ENCODE measurements at regions not wholly inside any gene's neighbourhood (a gene's known extent, or its start where the extent isn't known, plus 50 kb on each side); places are given as distances from the start of the nearest gene placed in this dataset.

GRCh38 chr6:160895562-160895961 lies 96.0 kb upstream of the MAP3K4 start:
- Histone ChIP-seq H3K4me1 (ENCODE audit: control insufficient read depth, insufficient read depth, low read length) (no peaks in the 10 kb centered on the region), H3K36me3 (ENCODE audit: control insufficient read depth, insufficient read depth, low read length) (no peaks in the 10 kb centered on the region), H3K27ac (ENCODE audit: low read length) (no peak overlapping the region), H3K27me3 (ENCODE audit: control insufficient read depth, insufficient read depth, low read length) (no peaks in the 10 kb centered on the region), H3K9me3 (ENCODE audit: control insufficient read depth, insufficient read depth, low read length) (no peaks in the 10 kb centered on the region), H3K4me3 (ENCODE audit: low read length) (no peak overlapping the region)
- H3K9me3 Mint-ChIP-seq: no peaks in the 10 kb centered on the region
- no peaks in the 10 kb centered on the region for H3K4me1 Mint-ChIP-seq
- H3K36me3 Mint-ChIP-seq: no peaks in the 10 kb centered on the region
- peaks cover 0 to 11% of the 10 kb centered on the region in 2 donors for H3K27me3 Mint-ChIP-seq (ENCODE audit: low read depth in 2 of 2)
- H3K4me3 Mint-ChIP-seq: no peak overlapping the region
- H3K27ac Mint-ChIP-seq: no peak overlapping the region
- DNase-seq: no peak
- no peak for TF ChIP-seq CTCF (IDR thresholded peaks at IDR 0.05)
- no peak for ATAC-seq
- intact Hi-C loops (cut with micrococcal nuclease): no loop called here

DNA sequence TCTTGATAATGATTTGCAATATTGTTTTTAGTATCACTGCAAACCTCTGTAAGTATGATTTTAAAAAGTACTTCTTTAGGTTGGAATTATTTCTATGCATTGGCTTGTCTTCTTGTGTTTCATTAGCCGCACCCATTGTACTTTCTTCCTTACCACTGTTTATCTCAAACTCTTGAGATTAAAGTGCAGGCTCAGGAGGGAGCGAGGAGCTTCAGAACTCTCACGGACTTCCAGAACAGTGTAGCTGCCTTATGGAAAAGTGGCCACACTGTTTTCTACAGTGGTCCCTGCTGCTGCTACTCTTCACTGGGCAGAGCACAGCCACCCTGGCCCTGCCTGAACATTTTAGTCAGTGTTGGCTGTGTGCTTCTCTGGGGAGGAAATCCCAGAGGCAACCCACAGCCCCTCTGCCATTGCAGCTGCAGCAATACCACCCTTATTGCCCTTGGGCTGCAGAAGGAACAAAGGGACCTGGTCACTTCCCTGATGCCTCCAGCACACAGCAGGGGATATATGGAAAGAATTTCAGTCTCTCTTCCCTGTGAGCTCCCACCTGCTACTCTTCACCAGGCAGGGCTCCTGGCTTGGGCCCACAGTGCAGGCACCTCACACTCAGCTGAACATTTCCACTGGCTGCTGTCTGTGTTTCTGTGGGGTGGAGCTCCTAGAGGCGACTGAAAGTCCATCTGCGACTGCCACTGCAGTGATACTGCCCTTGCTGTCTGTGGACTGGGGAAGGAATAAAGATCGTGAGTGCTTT lies 91.7 kb upstream of the MAP3K4 start:
- Histone ChIP-seq H3K36me3 (ENCODE audit: control insufficient read depth, insufficient read depth, low read length) (no peaks in the 10 kb centered on the region), H3K27ac (ENCODE audit: low read length) (no peak overlapping the region), H3K4me3 (ENCODE audit: low read length) (no peak overlapping the region), H3K27me3 (ENCODE audit: control insufficient read depth, insufficient read depth, low read length) (no peaks in the 10 kb centered on the region), H3K9me3 (ENCODE audit: control insufficient read depth, insufficient read depth, low read length) (no peaks in the 10 kb centered on the region), H3K4me1 (ENCODE audit: control insufficient read depth, insufficient read depth, low read length) (no peaks in the 10 kb centered on the region)
- intact Hi-C loops (cut with micrococcal nuclease): no loop called here
- Mint-ChIP-seq H3K4me1 (no peaks in the 10 kb centered on the region), H3K27me3 (ENCODE audit: low read depth in 2 of 2) (peaks cover 8 to 19% of the 10 kb centered on the region in 2 donors), H3K27ac (no peak overlapping the region), H3K4me3 (no peak overlapping the region), H3K9me3 (peaks cover 0 to 2% of the 10 kb centered on the region in 2 donors), H3K36me3 (no peaks in the 10 kb centered on the region)
- no peak for TF ChIP-seq CTCF (IDR thresholded peaks at IDR 0.05)
- DNase-seq (no peak), ATAC-seq (no peak)
- 71% methylated on average over 6 of the region's 6 CpGs for whole genome bisulfite sequencing (ENCODE audit: insufficient coverage)

DNA sequence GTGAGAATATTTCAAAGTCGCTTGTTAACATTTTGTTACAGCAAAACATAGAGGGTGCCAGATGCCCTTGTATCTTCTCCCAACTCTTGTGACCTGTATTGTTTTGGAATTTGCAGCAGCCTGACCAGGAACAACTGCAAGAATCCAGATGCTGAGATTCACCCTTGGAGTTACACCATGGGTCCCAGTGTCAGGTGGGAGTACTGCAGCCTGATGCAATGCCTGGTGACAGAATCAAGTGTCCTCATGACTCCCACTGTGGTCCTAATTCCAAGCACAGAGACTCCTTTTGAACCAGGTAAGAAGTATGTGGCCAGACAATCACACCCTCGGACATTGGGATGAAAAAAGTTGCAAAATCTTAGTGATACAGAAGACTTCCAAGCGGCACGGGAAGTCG lies 79.6 kb upstream of the MAP3K4 start:
- Mint-ChIP-seq H3K9me3 (peaks cover 0 to 3% of the 10 kb centered on the region in 2 donors), H3K27me3 (ENCODE audit: low read depth in 2 of 2) (peaks cover 3 to 5% of the 10 kb centered on the region in 2 donors), H3K27ac (no peak overlapping the region), H3K4me1 (no peaks in the 10 kb centered on the region), H3K4me3 (no peak overlapping the region), H3K36me3 (no peaks in the 10 kb centered on the region)
- H3K4me3 ChIP-seq (ENCODE audit: low read length): no peak overlapping the region
- H3K9me3 ChIP-seq (ENCODE audit: control insufficient read depth, insufficient read depth, low read length): no peaks in the 10 kb centered on the region
- TF ChIP-seq CTCF (IDR thresholded peaks at IDR 0.05): no peak
- ATAC-seq (no peak), DNase-seq (no peak)
- no peaks in the 10 kb centered on the region for H3K4me1 ChIP-seq (ENCODE audit: control insufficient read depth, insufficient read depth, low read length)
- no peaks in the 10 kb centered on the region for H3K27me3 ChIP-seq (ENCODE audit: control insufficient read depth, insufficient read depth, low read length)
- WGBS (ENCODE audit: insufficient coverage): 90% methylated on average over 5 of the region's 5 CpGs
- no peaks in the 10 kb centered on the region for H3K36me3 ChIP-seq (ENCODE audit: control insufficient read depth, insufficient read depth, low read length)
- no peak overlapping the region for H3K27ac ChIP-seq (ENCODE audit: low read length)
- intact Hi-C loops (cut with micrococcal nuclease): no loop called here

DNA sequence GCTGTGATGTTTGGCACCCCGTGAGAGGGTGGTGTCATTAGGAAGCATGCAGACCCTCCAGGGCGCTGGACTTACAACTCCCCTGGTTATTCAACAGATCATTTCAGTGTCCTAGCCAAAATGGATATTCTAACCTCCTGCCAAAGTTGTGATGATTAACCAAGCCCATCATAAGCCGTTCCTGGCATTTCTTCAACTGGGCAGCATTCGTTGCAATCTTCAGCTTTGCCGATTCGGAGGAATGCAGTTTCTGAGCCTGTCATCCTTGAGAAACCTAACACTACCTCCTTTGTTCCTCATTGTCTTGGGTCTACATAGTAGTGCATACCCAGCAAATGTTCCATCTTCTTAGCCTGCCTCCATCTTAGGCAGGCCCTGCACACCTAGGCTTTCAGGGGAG lies 79.2 kb upstream of the MAP3K4 start:
- DNase-seq (no peak), ATAC-seq (no peak)
- Histone ChIP-seq H3K9me3 (ENCODE audit: control insufficient read depth, insufficient read depth, low read length) (no peaks in the 10 kb centered on the region), H3K27ac (ENCODE audit: low read length) (no peak overlapping the region), H3K36me3 (ENCODE audit: control insufficient read depth, insufficient read depth, low read length) (no peaks in the 10 kb centered on the region), H3K27me3 (ENCODE audit: control insufficient read depth, insufficient read depth, low read length) (no peaks in the 10 kb centered on the region), H3K4me1 (ENCODE audit: control insufficient read depth, insufficient read depth, low read length) (no peaks in the 10 kb centered on the region), H3K4me3 (ENCODE audit: low read length) (no peak overlapping the region)
- 87% methylated on average over 6 of the region's 6 CpGs for WGBS (ENCODE audit: insufficient coverage)
- Mint-ChIP-seq H3K36me3 (no peaks in the 10 kb centered on the region), H3K27me3 (ENCODE audit: low read depth in 2 of 2) (peaks cover 3 to 5% of the 10 kb centered on the region in 2 donors), H3K4me1 (no peaks in the 10 kb centered on the region), H3K4me3 (no peak overlapping the region), H3K27ac (no peak overlapping the region), H3K9me3 (no peaks in the 10 kb centered on the region)
- no peak for TF ChIP-seq CTCF (IDR thresholded peaks at IDR 0.05)
- intact Hi-C loops (cut with micrococcal nuclease): no loop called here
